ENCODE measurements at regions not wholly inside any gene's neighbourhood (a gene's known extent, or its start where the extent isn't known, plus 50 kb on each side); places are given as distances from the start of the nearest gene placed in this dataset.

DNA sequence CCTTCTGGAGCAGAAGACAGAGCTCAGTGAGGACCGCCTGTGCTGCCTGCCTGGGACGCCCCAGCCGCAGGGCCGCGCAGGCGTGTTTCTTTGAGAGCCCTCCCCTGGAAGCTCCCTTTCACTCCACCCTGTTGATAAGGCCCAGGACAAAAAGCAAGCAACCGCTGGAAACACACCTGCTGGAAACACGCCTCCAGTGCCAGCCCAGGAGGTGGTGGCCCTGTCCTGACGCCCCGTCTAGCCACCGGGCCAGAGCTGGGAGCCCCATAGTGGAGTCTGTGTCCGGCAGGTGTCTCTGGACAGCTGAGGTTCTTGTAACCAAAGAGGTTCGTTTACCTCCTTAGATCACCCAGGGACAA, 173.8 kb downstream of the KATNAL1 start:
- H3K4me2 ChIP-seq: no peak overlapping the region
- ChIA-PET POLR2A (no interaction called here), CTCF (interaction anchor here (0.8 to 4.5 kb wide), 14 partner anchors 8 to 911 kb away, joined by 3 to 69 read pairs (median 10); no protein-coding TSS in a partner anchor)
- no peak overlapping the region for H3K4me3 ChIP-seq
- FAIRE-seq (no peak), ATAC-seq (no peak), DNase-seq (ENCODE audit: low read depth in 1 of 2, low spot score in 1 of 2) (no peak)
- H3K9me3 ChIP-seq: no peaks in the 10 kb centered on the region
- H3K4me1 ChIP-seq: 0 out of 3 replicates have a peak, but pooled peaks cover 4% of the 10 kb centered on the region
- no peak overlapping the region for H3K27ac ChIP-seq
- TF ChIP-seq HEYL (CRISPR knock-in tag; IDR thresholded peaks at IDR 0.05) (no peak), EP300 (IDR thresholded peaks at IDR 0.05) (no peak), GATA3 (IDR thresholded peaks at IDR 0.05; ENCODE audit: borderline replicate concordance) (no peak), EHMT2 (IDR thresholded peaks at IDR 0.05; ENCODE audit: low read depth) (no peak), PHF8 (IDR thresholded peaks at IDR 0.05; ENCODE audit: borderline replicate concordance, low read depth) (no peak), MYC (IDR thresholded peaks at IDR 0.05; ENCODE audit: borderline replicate concordance, low read length) (no peak), EHF (CRISPR knock-in tag; IDR thresholded peaks at IDR 0.05) (no peak), MAFK (IDR thresholded peaks at IDR 0.05; ENCODE audit: partially characterized antibody) (no peak)
- TF ChIP-seq, protein P1, sequence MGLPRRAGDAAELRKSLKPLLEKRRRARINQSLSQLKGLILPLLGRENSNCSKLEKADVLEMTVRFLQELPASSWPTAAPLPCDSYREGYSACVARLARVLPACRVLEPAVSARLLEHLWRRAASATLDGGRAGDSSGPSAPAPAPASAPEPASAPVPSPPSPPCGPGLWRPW (IDR thresholded peaks at IDR 0.05): no peak
- 89% methylated on average over 13 of the region's 13 CpGs for WGBS (ENCODE audit: missing lambda C conversion rate)

DNA sequence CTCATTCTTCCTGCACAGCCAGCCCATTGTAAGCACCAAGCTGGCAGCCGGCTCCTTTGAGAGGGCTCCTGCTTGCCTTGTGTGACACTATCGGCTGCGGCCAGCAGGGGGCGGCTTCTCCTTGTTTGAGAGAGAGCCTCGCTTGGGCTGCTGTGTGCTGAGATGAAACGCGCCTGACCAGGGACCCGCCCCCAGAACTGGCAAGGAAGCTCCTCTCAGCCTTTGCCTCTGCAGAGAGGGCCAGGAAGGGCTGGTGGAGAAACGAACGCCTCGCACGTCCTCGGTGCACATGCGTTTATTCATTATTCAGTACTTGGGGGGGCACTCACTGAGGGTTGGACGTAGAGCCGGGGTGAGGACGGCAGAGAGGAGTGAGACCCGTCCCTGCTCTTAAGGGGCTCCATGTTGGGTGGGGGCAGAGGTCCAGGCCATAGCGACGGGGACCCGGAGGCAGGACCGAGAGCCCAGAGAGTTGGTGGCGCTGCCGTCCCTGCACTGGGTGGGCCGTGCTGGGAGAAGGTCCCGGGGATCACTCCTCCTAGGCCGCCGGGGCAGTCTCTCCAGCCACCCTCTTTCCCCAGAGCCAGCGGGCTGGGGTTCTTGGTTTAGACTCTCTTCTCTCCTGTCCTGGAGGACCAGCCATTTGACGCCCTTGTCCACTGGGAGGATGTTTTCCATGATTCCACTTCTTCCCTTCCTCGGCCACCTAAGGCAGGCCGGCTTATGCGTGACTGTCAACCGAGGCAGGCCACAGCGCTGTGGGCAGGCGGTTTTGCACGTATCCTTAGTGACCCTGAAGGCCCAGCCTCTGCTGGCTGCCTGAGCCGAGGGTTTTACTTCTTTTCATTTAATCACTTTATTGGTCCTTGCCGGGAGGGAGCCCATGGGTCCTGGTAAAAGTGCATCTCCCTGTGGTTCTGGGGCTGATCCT, 174.5 kb downstream of the KATNAL1 start:
- ChIA-PET POLR2A (interaction anchor here (0.5 to 1.7 kb wide), 5 partner anchors 9 to 485 kb away, joined by 3 to 5 read pairs (median 4); partner anchors contain the start of genes UBE2L5 and USPL1), CTCF (interaction anchor here (0.5 to 4.5 kb wide), 59 partner anchors 10 to 912 kb away, joined by 3 to 69 read pairs (median 4); no protein-coding TSS in a partner anchor)
- WGBS (ENCODE audit: missing lambda C conversion rate): 62% methylated on average over 34 of the region's 39 CpGs
- Histone ChIP-seq H3K9me3 (no peaks in the 10 kb centered on the region), H3K4me1 (no peaks in the 10 kb centered on the region), H3K4me2 (peak overlapping the region; percentile 55; the same call in 2 of the 3 replicates), H3K27ac (peak overlapping the region in 1 of 2 experiments; percentile 71; a peak in 2 of 6 replicates), H3K4me3 (no peak overlapping the region)
- no peak for FAIRE-seq
- DNase-seq (ENCODE audit: low read depth in 1 of 2, low spot score in 1 of 2): peak; percentile 76 to 82
- TF ChIP-seq CTCF (IDR thresholded peaks at IDR 0.05) (peak; percentile 69), BHLHE40 (IDR thresholded peaks at IDR 0.05; ENCODE audit: low read depth, low read length) (no peak), POLR2A (IDR thresholded peaks at IDR 0.05; ENCODE audit: low read length) (no peak), RAD21 (conservative IDR thresholded peaks at IDR 0.05 in 1 of 2, IDR thresholded peaks at IDR 0.05 in 1 of 2) (peak; percentile 86 to 87), EHF (CRISPR knock-in tag; IDR thresholded peaks at IDR 0.05) (no peak), EP300 (IDR thresholded peaks at IDR 0.05) (no peak), TP53 (CRISPR knock-in tag; IDR thresholded peaks at IDR 0.05) (no peak), SMC3 (IDR thresholded peaks at IDR 0.05) (peak; percentile 90), PHF8 (IDR thresholded peaks at IDR 0.05; ENCODE audit: borderline replicate concordance, low read depth) (no peak), HMGXB4 (CRISPR knock-in tag; IDR thresholded peaks at IDR 0.05; ENCODE audit: borderline replicate concordance) (no peak)
- TF ChIP-seq, protein P2, sequence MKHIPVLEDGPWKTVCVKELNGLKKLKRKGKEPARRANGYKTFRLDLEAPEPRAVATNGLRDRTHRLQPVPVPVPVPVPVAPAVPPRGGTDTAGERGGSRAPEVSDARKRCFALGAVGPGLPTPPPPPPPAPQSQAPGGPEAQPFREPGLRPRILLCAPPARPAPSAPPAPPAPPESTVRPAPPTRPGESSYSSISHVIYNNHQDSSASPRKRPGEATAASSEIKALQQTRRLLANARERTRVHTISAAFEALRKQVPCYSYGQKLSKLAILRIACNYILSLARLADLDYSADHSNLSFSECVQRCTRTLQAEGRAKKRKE (CRISPR knock-in tag; IDR thresholded peaks at IDR 0.05; ENCODE audit: low read depth): no peak
- ATAC-seq: peak; percentile 96 to 100

Data from A549 (cell line).